HG02852 (cell line): ENCODE measurements at regions not wholly inside any gene's neighbourhood (a gene's known extent, or its start where the extent isn't known, plus 50 kb on each side); places are given as distances from the start of the nearest gene placed in this dataset.
"Not testable (repeated sequence)": the region's sequence is repeated elsewhere in the genome, so short reads cannot be mapped to it uniquely, and the experiment has no call there.

Experiments used
- ATAC-seq: cut with Tn5 transposase; IDR thresholded peaks from one replicate; pipeline ENCODE4 v1.9.1; 2021; ENCODE audit warnings: mild to moderate bottlenecking, moderate library complexity; ENCODE audit not compliant: unreplicated experiment

GRCh38 chr9:21688108-21689102 lies 114.0 kb upstream of the MTAP start:
- no peak for ATAC-seq

GRCh38 chr9:21689854-21690253 lies 112.6 kb upstream of the MTAP start:
- ATAC-seq, result no peak

- no peak for ATAC-seq
These were observed 111.9 kb upstream of the MTAP start for GRCh38 chr9:21690561-21690960.

GRCh38 chr9:21692390-21692789 lies 110.0 kb upstream of the MTAP start:
- ATAC-seq, result no peak

GRCh38 chr9:21694424-21694823 lies 108.0 kb upstream of the MTAP start:
- ATAC-seq, result no peak

- no peak for ATAC-seq
These were observed 107.0 kb upstream of the MTAP start for GRCh38 chr9:21695443-21695842.

- ATAC-seq, result no peak
These were observed 106.5 kb upstream of the MTAP start for GRCh38 chr9:21695874-21696341.

- ATAC-seq, result no peak
These were observed 106.0 kb upstream of the MTAP start for GRCh38 chr9:21696411-21696871.

- ATAC-seq, result no peak
These were observed 94.2 kb upstream of the MTAP start for GRCh38 chr9:21708260-21708711.

- ATAC-seq, result no peak
These were observed 93.6 kb upstream of the MTAP start for GRCh38 chr9:21708856-21709255.

GRCh38 chr9:21709464-21710058 lies 92.9 kb upstream of the MTAP start:
- peak; percentile 71 for ATAC-seq

GRCh38 chr9:21710548-21711191 lies 91.8 kb upstream of the MTAP start:
- no peak for ATAC-seq

GRCh38 chr9:21711504-21711903 lies 90.9 kb upstream of the MTAP start:
- peak; percentile 66 for ATAC-seq

GRCh38 chr9:21715408-21715807 lies 87.0 kb upstream of the MTAP start:
- ATAC-seq, result no peak

- ATAC-seq, result no peak
These were observed 81.7 kb upstream of the MTAP start for GRCh38 chr9:21720758-21721157.

- ATAC-seq, result not testable (repeated sequence)
These were observed 75.0 kb upstream of the MTAP start for GRCh38 chr9:21727411-21727810.

- no peak for ATAC-seq
These were observed 73.7 kb upstream of the MTAP start for GRCh38 chr9:21728781-21729180.

- no peak for ATAC-seq
These were observed 72.8 kb upstream of the MTAP start for GRCh38 chr9:21729648-21730047.

GRCh38 chr9:21730899-21731298 lies 71.5 kb upstream of the MTAP start:
- no peak for ATAC-seq

GRCh38 chr9:21741151-21741550 lies 61.3 kb upstream of the MTAP start:
- no peak for ATAC-seq

- no peak for ATAC-seq
These were observed 58.1 kb upstream of the MTAP start for GRCh38 chr9:21744320-21744719.
